GM12891 (cell line): ENCODE measurements at regions not wholly inside any gene's neighbourhood (a gene's known extent, or its start where the extent isn't known, plus 50 kb on each side); places are given as distances from the start of the nearest gene placed in this dataset.
"Not testable (repeated sequence)": the region's sequence is repeated elsewhere in the genome, so short reads cannot be mapped to it uniquely, and the experiment has no call there.

Experiments
- DNase-seq: peaks from one replicate; pipeline ENCODE4 v3.0.0; 2011; ENCODE audit warnings: low spot score; ENCODE audit not compliant: insufficient read length
- FAIRE-seq: peaks from 2 replicates; lab custom pipeline; 2011; peaks lifted over from hg19 to GRCh38; lab: Jason Lieb, UNC
- PAX5 ChIP-seq: IDR thresholded peaks from 2 replicates; pipeline ENCODE4 v1.6.1; 2011; ENCODE audit warnings: low read length, moderate library complexity, mild to moderate bottlenecking; ENCODE audit not compliant: insufficient read depth, severe bottlenecking
- POLR2A ChIP-seq: IDR thresholded peaks from 2 replicates; pipeline ENCODE4 v1.6.1; 2011; ENCODE audit warnings: low read depth, low read length, control low read depth
- POLR2AphosphoS5 ChIP-seq: IDR thresholded peaks from 2 replicates; pipeline ENCODE4 v1.6.1; 2011; ENCODE audit warnings: low read depth, low read length, control low read depth
- POU2F2 ChIP-seq: IDR thresholded peaks from 2 replicates; pipeline ENCODE4 v1.6.1; 2011; ENCODE audit warnings: low read depth, mild to moderate bottlenecking, control low read depth, low read length, moderate library complexity
- SPI1 ChIP-seq: IDR thresholded peaks from 2 replicates; pipeline ENCODE4 v1.6.1; 2011; ENCODE audit warnings: low read depth, low read length, control low read depth
- TAF1 ChIP-seq: IDR thresholded peaks from 2 replicates; pipeline ENCODE4 v1.6.1; 2011; ENCODE audit warnings: low read depth, low read length, control low read depth

GRCh38 chr12:25887367-25887766, 71.1 kb upstream of the RASSF8 start:
- TF ChIP-seq TAF1 (no peak), POLR2A (no peak), SPI1 (no peak), PAX5 (no peak)
- FAIRE-seq (no peak), DNase-seq (no peak)

- no peak for TF ChIP-seq SPI1
- no peak for TF ChIP-seq POU2F2
- TF ChIP-seq PAX5 = no peak
- TF ChIP-seq POLR2AphosphoS5 = no peak
- no peak for TF ChIP-seq TAF1
- no peak for TF ChIP-seq POLR2A
- DNase-seq (no peak), FAIRE-seq (no peak)
Measured at GRCh38 chr12:25889185-25889584, 69.3 kb upstream of the RASSF8 start.

- FAIRE-seq, DNase-seq: not testable (repeated sequence)
Measured at GRCh38 chr12:25891095-25891494, 67.4 kb upstream of the RASSF8 start.

- TF ChIP-seq POLR2AphosphoS5 (no peak), POLR2A (no peak), PAX5 (no peak), POU2F2 (no peak), TAF1 (no peak), SPI1 (no peak)
- DNase-seq = no peak
- FAIRE-seq = no peak
Measured at GRCh38 chr12:25894759-25895158, 63.7 kb upstream of the RASSF8 start.

GRCh38 chr12:25896981-25897380, 61.5 kb upstream of the RASSF8 start:
- TF ChIP-seq SPI1 (no peak), POU2F2 (no peak), PAX5 (no peak), POLR2AphosphoS5 (no peak), POLR2A (no peak), TAF1 (no peak)
- FAIRE-seq = no peak
- DNase-seq = no peak

- DNase-seq (no peak), FAIRE-seq (no peak)
- TF ChIP-seq POU2F2 = no peak
- TF ChIP-seq TAF1 = no peak
- no peak for TF ChIP-seq POLR2A
- TF ChIP-seq SPI1 = no peak
- no peak for TF ChIP-seq PAX5
- TF ChIP-seq POLR2AphosphoS5 = no peak
Measured at GRCh38 chr12:25903603-25904245, 54.8 kb upstream of the RASSF8 start.

GRCh38 chr12:25904442-25904841, 54.0 kb upstream of the RASSF8 start:
- DNase-seq (no peak), FAIRE-seq (no peak)
- no peak for TF ChIP-seq SPI1
- TF ChIP-seq TAF1 = no peak
- TF ChIP-seq PAX5 = no peak
- no peak for TF ChIP-seq POLR2A

GRCh38 chr12:25906651-25907340, 51.7 kb upstream of the RASSF8 start:
- no peak for DNase-seq
- TF ChIP-seq PAX5 = no peak
- TF ChIP-seq POU2F2 = no peak
- TF ChIP-seq TAF1 = no peak
- no peak for FAIRE-seq
